ENCODE measurements at regions not wholly inside any gene's neighbourhood (a gene's known extent, or its start where the extent isn't known, plus 50 kb on each side); places are given as distances from the start of the nearest gene placed in this dataset.

DNA sequence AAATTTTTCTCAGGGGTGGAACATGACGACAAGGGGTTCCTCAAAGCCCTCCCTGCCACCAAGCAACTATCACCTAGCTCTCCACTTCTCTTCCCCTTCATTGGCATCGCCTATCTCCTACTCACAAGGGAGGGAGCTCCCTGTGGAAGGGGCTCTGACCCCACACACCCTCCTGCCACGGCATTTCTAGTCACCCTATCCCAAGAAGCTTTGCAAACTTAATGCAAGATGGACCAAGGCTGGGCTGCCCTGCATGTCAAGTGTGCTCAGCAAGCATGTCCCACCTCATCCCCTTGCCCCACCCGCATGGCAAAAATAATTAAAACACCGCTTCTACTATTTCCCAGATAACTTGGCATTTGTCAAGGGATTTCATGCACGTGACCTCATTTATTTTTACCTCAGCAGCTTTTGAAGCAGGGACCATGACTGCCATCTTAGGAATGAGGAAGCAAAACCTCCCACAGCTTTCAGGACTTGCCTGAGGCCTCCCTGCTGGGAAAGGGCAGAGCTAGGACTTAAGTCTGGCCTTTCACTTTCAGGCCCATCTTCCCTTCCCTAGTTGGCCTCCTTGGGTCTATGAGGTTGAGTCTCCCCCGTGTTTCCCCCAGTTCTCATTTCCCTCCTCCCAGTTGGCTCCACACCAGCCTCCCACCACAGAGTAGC is 161.3 kb downstream of the TSEN15 start:
- H3K4me3 ChIP-seq (ENCODE audit: low read depth, low read length) = no peak overlapping the region
- POLR2A ChIA-PET = no interaction called here
- TF ChIP-seq ZNF561 (tag by site-specific recombination; IDR thresholded peaks at IDR 0.05; ENCODE audit: borderline replicate concordance) = no peak
- TF ChIP-seq MYNN (tag by site-specific recombination; IDR thresholded peaks at IDR 0.05; ENCODE audit: borderline replicate concordance) = no peak
- TF ChIP-seq, protein P1, sequence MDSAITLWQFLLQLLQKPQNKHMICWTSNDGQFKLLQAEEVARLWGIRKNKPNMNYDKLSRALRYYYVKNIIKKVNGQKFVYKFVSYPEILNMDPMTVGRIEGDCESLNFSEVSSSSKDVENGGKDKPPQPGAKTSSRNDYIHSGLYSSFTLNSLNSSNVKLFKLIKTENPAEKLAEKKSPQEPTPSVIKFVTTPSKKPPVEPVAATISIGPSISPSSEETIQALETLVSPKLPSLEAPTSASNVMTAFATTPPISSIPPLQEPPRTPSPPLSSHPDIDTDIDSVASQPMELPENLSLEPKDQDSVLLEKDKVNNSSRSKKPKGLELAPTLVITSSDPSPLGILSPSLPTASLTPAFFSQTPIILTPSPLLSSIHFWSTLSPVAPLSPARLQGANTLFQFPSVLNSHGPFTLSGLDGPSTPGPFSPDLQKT (IDR thresholded peaks at IDR 0.05; ENCODE audit: borderline replicate concordance, low read depth, low read length) = no peak
- TF ChIP-seq ZFHX2 (tag by site-specific recombination; conservative IDR thresholded peaks at IDR 0.05) = no peak
- H3K9me3 ChIP-seq (ENCODE audit: control insufficient read depth, insufficient read depth, low read depth, low read length) = no peaks in the 10 kb centered on the region
- H3K36me3 ChIP-seq (ENCODE audit: control insufficient read depth in 2 of 2, insufficient read depth in 1 of 2, low read length in 2 of 2) = no peaks in the 10 kb centered on the region
- CTCF ChIA-PET = interaction anchor here (2.1 kb wide), 1 partner anchor 9 kb away, joined by 8 read pairs; no protein-coding TSS in a partner anchor
- H3K27ac ChIP-seq (ENCODE audit: extremely low read depth, low read depth, low read length) = no peak overlapping the region
- no peaks in the 10 kb centered on the region for H3K4me1 ChIP-seq (ENCODE audit: control insufficient read depth, insufficient read depth, low read length)

DNA sequence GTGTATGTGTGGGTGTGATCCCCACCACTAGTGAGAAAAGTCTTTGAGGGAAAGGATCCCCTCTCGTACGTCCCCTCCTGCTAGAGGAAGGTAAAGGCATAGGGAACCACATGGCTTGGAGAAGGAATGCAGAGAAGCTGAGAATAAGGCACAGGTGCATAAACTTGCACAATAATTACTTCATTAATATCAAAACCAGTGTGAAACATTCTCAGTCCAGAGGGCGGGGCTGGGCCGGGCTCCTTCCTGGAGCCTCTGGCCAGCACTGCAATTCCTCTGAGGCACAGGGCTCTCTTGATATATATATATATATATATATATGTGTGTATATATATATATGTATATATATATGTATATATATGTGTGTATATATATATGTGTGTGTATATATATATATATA is 162.6 kb downstream of the TSEN15 start:
- ChIA-PET POLR2A (no interaction called here), CTCF (interaction anchor here (2.1 kb wide), 1 partner anchor 8 kb away, joined by 8 read pairs; no protein-coding TSS in a partner anchor)
- no peaks in the 10 kb centered on the region for H3K36me3 ChIP-seq (ENCODE audit: control insufficient read depth in 2 of 2, insufficient read depth in 1 of 2, low read length in 2 of 2)
- H3K27ac ChIP-seq (ENCODE audit: extremely low read depth, low read depth, low read length) = no peak overlapping the region
- H3K4me3 ChIP-seq (ENCODE audit: low read depth, low read length) = no peak overlapping the region
- TF ChIP-seq, protein P2, sequence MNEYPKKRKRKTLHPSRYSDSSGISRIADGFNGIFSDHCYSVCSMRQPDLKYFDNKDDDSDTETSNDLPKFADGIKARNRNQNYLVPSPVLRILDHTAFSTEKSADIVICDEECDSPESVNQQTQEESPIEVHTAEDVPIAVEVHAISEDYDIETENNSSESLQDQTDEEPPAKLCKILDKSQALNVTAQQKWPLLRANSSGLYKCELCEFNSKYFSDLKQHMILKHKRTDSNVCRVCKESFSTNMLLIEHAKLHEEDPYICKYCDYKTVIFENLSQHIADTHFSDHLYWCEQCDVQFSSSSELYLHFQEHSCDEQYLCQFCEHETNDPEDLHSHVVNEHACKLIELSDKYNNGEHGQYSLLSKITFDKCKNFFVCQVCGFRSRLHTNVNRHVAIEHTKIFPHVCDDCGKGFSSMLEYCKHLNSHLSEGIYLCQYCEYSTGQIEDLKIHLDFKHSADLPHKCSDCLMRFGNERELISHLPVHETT (tag by site-specific recombination; IDR thresholded peaks at IDR 0.05) = no peak
- TF ChIP-seq KLF8 (tag by site-specific recombination; IDR thresholded peaks at IDR 0.05) (no peak), SALL2 (tag by site-specific recombination; IDR thresholded peaks at IDR 0.05; ENCODE audit: borderline replicate concordance) (no peak), ZNF792 (tag by site-specific recombination; IDR thresholded peaks at IDR 0.05) (no peak), ZNF175 (tag by site-specific recombination; IDR thresholded peaks at IDR 0.05) (no peak), ZNF610 (tag by site-specific recombination; IDR thresholded peaks at IDR 0.05; ENCODE audit: borderline replicate concordance) (no peak), ZNF629 (tag by site-specific recombination; IDR thresholded peaks at IDR 0.05) (no peak), ZSCAN30 (tag by site-specific recombination; IDR thresholded peaks at IDR 0.05) (no peak), ZNF626 (tag by site-specific recombination; IDR thresholded peaks at IDR 0.05) (no peak), ZNF184 (tag by site-specific recombination; IDR thresholded peaks at IDR 0.05) (no peak)
- TF ChIP-seq, protein P3, sequence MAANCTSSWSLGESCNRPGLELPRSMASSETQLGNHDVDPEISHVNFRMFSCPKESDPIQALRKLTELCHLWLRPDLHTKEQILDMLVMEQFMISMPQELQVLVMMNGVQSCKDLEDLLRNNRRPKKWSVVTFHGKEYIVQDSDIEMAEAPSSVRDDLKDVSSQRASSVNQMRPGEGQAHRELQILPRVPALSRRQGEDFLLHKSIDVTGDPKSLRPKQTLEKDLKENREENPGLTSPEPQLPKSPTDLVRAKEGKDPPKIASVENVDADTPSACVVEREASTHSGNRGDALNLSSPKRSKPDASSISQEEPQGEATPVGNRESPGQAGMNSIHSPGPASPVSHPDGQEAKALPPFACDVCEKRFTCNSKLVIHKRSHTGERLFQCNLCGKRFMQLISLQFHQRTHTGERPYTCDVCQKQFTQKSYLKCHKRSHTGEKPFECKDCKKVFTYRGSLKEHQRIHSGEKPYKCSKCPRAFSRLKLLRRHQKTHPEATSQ (tag by site-specific recombination; IDR thresholded peaks at IDR 0.05) = no peak
- TF ChIP-seq, protein P4, sequence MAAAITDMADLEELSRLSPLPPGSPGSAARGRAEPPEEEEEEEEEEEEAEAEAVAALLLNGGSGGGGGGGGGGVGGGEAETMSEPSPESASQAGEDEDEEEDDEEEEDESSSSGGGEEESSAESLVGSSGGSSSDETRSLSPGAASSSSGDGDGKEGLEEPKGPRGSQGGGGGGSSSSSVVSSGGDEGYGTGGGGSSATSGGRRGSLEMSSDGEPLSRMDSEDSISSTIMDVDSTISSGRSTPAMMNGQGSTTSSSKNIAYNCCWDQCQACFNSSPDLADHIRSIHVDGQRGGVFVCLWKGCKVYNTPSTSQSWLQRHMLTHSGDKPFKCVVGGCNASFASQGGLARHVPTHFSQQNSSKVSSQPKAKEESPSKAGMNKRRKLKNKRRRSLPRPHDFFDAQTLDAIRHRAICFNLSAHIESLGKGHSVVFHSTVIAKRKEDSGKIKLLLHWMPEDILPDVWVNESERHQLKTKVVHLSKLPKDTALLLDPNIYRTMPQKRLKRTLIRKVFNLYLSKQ (tag by site-specific recombination; IDR thresholded peaks at IDR 0.05; ENCODE audit: borderline replicate concordance) = no peak
- TF ChIP-seq, protein P5, sequence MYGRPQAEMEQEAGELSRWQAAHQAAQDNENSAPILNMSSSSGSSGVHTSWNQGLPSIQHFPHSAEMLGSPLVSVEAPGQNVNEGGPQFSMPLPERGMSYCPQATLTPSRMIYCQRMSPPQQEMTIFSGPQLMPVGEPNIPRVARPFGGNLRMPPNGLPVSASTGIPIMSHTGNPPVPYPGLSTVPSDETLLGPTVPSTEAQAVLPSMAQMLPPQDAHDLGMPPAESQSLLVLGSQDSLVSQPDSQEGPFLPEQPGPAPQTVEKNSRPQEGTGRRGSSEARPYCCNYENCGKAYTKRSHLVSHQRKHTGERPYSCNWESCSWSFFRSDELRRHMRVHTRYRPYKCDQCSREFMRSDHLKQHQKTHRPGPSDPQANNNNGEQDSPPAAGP (tag by site-specific recombination; IDR thresholded peaks at IDR 0.05) = no peak
- TF ChIP-seq, protein P6, sequence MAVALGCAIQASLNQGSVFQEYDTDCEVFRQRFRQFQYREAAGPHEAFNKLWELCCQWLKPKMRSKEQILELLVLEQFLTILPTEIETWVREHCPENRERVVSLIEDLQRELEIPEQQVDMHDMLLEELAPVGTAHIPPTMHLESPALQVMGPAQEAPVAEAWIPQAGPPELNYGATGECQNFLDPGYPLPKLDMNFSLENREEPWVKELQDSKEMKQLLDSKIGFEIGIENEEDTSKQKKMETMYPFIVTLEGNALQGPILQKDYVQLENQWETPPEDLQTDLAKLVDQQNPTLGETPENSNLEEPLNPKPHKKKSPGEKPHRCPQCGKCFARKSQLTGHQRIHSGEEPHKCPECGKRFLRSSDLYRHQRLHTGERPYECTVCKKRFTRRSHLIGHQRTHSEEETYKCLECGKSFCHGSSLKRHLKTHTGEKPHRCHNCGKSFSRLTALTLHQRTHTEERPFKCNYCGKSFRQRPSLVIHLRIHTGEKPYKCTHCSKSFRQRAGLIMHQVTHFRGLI (tag by site-specific recombination; IDR thresholded peaks at IDR 0.05) = no peak
- TF ChIP-seq, protein P7, sequence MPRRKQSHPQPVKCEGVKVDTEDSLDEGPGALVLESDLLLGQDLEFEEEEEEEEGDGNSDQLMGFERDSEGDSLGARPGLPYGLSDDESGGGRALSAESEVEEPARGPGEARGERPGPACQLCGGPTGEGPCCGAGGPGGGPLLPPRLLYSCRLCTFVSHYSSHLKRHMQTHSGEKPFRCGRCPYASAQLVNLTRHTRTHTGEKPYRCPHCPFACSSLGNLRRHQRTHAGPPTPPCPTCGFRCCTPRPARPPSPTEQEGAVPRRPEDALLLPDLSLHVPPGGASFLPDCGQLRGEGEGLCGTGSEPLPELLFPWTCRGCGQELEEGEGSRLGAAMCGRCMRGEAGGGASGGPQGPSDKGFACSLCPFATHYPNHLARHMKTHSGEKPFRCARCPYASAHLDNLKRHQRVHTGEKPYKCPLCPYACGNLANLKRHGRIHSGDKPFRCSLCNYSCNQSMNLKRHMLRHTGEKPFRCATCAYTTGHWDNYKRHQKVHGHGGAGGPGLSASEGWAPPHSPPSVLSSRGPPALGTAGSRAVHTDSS (tag by site-specific recombination; IDR thresholded peaks at IDR 0.05) = no peak
- TF ChIP-seq, protein P8, sequence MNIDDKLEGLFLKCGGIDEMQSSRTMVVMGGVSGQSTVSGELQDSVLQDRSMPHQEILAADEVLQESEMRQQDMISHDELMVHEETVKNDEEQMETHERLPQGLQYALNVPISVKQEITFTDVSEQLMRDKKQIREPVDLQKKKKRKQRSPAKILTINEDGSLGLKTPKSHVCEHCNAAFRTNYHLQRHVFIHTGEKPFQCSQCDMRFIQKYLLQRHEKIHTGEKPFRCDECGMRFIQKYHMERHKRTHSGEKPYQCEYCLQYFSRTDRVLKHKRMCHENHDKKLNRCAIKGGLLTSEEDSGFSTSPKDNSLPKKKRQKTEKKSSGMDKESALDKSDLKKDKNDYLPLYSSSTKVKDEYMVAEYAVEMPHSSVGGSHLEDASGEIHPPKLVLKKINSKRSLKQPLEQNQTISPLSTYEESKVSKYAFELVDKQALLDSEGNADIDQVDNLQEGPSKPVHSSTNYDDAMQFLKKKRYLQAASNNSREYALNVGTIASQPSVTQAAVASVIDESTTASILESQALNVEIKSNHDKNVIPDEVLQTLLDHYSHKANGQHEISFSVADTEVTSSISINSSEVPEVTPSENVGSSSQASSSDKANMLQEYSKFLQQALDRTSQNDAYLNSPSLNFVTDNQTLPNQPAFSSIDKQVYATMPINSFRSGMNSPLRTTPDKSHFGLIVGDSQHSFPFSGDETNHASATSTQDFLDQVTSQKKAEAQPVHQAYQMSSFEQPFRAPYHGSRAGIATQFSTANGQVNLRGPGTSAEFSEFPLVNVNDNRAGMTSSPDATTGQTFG (tag by site-specific recombination; IDR thresholded peaks at IDR 0.05; ENCODE audit: borderline replicate concordance) = no peak
- H3K4me1 ChIP-seq (ENCODE audit: control insufficient read depth, insufficient read depth, low read length) = no peaks in the 10 kb centered on the region
- H3K9me3 ChIP-seq (ENCODE audit: control insufficient read depth, insufficient read depth, low read depth, low read length) = no peaks in the 10 kb centered on the region
